ENCODE measurements at regions not wholly inside any gene's neighbourhood (a gene's known extent, or its start where the extent isn't known, plus 50 kb on each side); places are given as distances from the start of the nearest gene placed in this dataset.
"Not testable (repeated sequence)": the region's sequence is repeated elsewhere in the genome, so short reads cannot be mapped to it uniquely, and the experiment has no call there.

DNA sequence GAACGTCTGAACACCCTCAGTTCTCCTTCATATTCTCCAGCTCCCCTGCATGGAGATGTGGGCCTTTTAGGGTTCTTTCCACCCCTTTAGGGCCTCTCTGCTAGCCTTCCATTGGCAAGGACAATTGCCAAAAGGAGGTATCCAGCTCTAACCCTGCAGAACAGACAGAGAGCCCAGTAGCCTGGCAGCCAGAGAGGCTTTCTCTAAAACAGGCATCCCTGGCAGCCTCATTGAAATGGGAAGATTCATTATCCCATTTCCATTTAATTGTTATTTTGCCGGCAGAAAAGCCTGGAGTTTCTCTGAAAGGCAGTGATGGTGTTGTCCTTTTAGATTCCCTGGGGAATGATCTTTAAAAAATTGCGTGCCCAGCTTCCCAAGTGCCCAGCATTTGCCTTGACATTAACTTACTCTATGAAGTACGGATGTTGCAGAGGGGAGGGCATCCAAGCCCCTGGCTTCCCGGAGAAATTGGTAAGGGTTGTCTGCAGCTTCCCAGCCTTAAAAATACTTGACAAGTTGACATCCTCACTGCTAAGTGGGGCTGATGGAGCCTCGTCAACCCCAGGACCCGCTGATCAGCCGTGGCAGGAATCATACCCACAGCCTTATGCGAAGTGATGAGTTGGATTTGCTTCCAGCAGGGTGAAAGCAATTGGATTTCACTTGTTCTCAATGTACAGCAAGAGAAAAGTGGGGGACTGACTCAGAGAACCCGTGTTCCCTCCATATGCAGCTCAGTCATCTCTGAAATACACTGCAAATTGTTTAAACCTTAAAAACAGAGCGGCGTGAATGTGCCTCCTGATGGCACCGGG is 244.1 kb downstream of the CRLF2 start:
- no peaks in the 10 kb centered on the region for H3K4me1 ChIP-seq (ENCODE audit: insufficient read depth, low read length)
- no peaks in the 10 kb centered on the region for H3K9me3 ChIP-seq (ENCODE audit: low read length)
- H3K4me3 ChIP-seq (ENCODE audit: low read length) = no peak overlapping the region

DNA sequence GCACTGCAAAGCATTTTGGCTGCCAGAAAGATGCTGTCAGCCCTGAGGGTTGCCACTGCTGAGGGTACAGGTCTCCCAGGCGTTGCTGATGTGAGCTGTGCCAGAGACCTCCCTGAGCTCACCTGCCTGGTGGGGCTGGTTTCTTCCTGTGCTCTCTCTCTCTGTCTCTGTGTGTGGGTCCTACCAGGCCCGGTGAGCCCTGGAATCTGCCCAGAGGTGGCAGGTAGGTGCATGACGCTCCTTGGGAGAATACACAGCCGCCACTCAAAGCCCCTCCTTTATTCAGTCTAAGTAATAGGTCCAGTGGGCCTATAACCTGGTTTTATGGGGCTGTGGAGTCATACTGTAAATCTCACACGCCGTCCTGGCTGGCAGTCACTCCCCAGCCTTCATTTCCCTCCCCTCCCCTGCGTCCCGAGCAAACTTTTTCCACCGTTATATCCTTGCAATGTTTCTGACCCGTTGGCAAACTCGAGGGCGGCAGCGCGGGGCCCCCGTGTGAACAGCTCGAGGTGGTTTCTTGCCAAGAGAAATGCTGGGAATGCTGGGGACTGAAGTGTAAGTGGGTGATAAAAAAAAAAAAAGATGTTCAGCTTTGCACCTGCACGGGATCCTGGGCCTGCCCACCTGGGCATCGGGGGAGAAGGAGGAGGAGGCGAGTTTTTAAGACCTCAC is 245.9 kb downstream of the CRLF2 start:
- no peaks in the 10 kb centered on the region for H3K9me3 ChIP-seq (ENCODE audit: low read length)
- H3K4me1 ChIP-seq (ENCODE audit: insufficient read depth, low read length) = no peaks in the 10 kb centered on the region
- H3K27me3 ChIP-seq (ENCODE audit: insufficient read depth, low read length) = peaks cover 5% of the 10 kb centered on the region
- no peak overlapping the region for H2AFZ ChIP-seq (ENCODE audit: low read depth, low read length)
- no peaks in the 10 kb centered on the region for H3K36me3 ChIP-seq (ENCODE audit: insufficient read depth, low read length)
- H3K4me3 ChIP-seq (ENCODE audit: low read length) = no peak overlapping the region

More for the DNA sequence above, 244.1 kb downstream of the CRLF2 start:
- Histone ChIP-seq H3K27me3 (ENCODE audit: insufficient read depth, low read length) (peaks cover 5% of the 10 kb centered on the region), H3K36me3 (ENCODE audit: insufficient read depth, low read length) (no peaks in the 10 kb centered on the region), H2AFZ (ENCODE audit: low read depth, low read length) (no peak overlapping the region)

DNA sequence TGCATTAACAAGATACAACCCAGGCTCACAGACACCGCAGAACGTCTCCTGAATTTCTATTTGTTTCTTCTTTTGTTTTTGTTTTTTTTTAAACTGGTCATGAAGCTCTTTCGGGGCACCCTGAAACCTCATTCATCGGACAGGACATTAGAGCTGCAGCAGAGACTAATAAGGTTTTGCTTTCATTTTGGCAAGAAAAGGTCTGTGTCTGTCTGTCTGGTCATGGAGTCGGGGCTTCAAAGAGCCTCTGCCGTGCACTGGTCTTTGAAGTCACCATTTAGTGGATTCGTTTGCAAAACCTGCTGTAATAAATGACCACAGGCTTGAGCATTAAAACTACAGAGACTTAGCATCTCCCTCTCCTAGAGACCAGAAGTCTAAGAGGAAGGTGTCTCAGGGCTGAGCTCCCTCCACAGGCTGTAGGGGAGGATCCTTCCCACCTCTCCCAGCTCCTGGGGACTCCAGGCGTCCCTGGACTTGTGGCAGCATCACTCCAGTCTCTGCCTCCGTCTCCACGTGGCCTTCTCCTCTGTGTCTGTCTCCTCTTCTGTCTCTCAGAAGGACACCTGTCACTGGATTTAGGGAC is 247.5 kb downstream of the CRLF2 start:
- no peaks in the 10 kb centered on the region for H3K9me3 ChIP-seq (ENCODE audit: low read length)
- H2AFZ ChIP-seq (ENCODE audit: low read depth, low read length) = no peak overlapping the region
- H3K4me3 ChIP-seq (ENCODE audit: low read length) = no peak overlapping the region
- H3K36me3 ChIP-seq (ENCODE audit: insufficient read depth, low read length) = no peaks in the 10 kb centered on the region
- H3K27me3 ChIP-seq (ENCODE audit: insufficient read depth, low read length) = peaks cover 9% of the 10 kb centered on the region
- H3K4me1 ChIP-seq (ENCODE audit: insufficient read depth, low read length) = no peaks in the 10 kb centered on the region

DNA sequence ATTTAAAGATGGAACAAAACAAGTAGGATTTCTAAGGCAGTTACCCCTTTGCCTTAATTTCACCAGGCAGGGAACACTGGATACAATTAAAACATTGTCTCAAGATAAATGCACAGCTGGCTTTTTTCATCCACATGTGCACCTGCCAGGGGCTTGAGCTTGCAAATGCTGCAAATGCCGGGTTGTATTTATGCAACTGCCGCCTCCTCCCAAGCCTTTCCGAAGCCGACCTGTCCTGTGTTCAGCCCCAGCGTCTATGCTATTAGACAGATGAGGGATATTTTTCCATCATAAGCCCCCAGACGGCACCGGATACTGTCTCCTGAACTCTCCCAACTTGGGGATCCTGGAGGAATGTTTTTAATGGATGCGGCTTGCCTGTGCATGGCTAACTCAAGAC is 251.6 kb downstream of the CRLF2 start:
- Histone ChIP-seq H3K36me3 (ENCODE audit: insufficient read depth, low read length) (no peaks in the 10 kb centered on the region), H3K27me3 (ENCODE audit: insufficient read depth, low read length) (peaks cover 3% of the 10 kb centered on the region), H2AFZ (ENCODE audit: low read depth, low read length) (no peak overlapping the region), H3K4me1 (ENCODE audit: insufficient read depth, low read length) (no peaks in the 10 kb centered on the region), H3K4me3 (ENCODE audit: low read length) (no peak overlapping the region), H3K9me3 (ENCODE audit: low read length) (no peaks in the 10 kb centered on the region)

DNA sequence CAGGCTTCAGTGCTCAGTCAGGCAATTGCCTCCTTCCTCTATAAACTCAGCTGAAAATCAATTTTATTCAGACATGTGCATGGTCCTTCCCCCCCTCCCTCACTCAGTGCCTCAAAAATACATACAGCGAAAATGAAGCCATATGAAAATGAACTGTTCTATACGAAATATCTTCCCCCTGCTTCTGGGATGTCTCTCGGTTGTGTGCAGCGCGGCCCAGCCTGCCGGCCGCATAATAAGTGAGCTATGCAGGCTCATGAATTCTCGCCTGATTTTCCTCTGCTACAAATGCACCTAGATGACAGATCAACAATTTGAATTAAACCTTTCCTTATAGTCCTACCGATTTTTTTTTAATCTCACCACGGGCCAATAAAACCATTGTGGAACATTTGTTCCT is 252.9 kb downstream of the CRLF2 start:
- Histone ChIP-seq H3K9me3 (ENCODE audit: low read length) (no peaks in the 10 kb centered on the region), H2AFZ (ENCODE audit: low read depth, low read length) (no peak overlapping the region), H3K27me3 (ENCODE audit: insufficient read depth, low read length) (peaks cover 3% of the 10 kb centered on the region), H3K4me3 (ENCODE audit: low read length) (no peak overlapping the region), H3K4me1 (ENCODE audit: insufficient read depth, low read length) (no peaks in the 10 kb centered on the region), H3K36me3 (ENCODE audit: insufficient read depth, low read length) (no peaks in the 10 kb centered on the region)

DNA sequence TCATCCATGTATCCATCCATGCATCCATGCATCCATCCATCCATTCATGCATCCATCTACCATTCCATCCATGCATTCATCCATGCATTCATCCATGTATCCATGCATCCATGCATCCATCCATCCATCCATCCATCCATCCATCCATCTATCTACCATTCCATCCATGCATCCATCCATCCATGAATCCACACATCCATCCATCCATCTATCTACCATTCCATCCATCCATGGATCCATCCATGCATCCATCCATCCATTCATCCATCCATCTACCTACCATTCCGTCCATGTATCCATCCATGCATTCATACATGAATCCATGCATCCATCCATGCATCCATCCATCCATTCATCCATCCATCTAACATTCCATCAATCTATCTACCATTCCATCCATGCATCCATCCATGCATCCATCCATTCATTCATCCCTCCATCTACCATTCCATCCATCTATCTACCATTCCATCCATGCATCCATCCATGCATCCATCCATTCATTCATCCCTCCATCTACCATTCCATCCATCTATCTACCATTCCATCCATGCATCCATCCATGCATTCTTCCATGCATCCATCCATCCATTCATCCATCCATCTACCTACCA is 257.2 kb downstream of the CRLF2 start:
- not testable (repeated sequence) for H2AFZ ChIP-seq (ENCODE audit: low read depth, low read length); H3K27me3 ChIP-seq (ENCODE audit: insufficient read depth, low read length); H3K4me3 ChIP-seq (ENCODE audit: low read length); H3K9me3 ChIP-seq (ENCODE audit: low read length); H3K36me3 ChIP-seq (ENCODE audit: insufficient read depth, low read length); H3K4me1 ChIP-seq (ENCODE audit: insufficient read depth, low read length)

DNA sequence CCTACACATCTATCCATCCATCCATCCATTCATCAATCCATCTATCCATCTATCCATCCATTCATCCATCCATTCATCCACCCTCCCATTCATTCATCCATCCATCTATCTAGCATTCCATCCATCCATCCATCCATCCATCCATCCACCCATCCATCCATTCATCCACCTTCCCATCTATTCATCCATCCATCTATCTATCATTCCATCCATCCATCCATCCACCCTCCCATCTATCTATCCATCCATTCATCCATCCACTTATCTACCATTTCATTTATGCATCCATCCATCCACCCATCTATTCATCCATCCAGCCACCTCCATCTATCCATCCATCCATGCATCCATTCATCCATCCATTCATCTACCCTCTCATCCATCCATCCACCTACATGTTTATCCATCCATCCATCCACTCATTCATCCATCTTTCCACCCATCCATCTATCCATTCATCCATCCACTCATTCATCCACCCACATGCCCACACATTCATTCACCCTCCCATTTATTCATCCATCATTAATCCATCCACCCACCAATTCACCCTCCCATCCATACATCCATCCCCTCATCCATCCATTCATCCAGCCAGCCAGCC is 258.5 kb downstream of the CRLF2 start:
- Histone ChIP-seq H3K4me3 (ENCODE audit: low read length) (no peak overlapping the region), H3K27me3 (ENCODE audit: insufficient read depth, low read length) (no peaks in the 10 kb centered on the region), H2AFZ (ENCODE audit: low read depth, low read length) (no peak overlapping the region), H3K9me3 (ENCODE audit: low read length) (no peaks in the 10 kb centered on the region), H3K36me3 (ENCODE audit: insufficient read depth, low read length) (no peaks in the 10 kb centered on the region), H3K4me1 (ENCODE audit: insufficient read depth, low read length) (no peaks in the 10 kb centered on the region)

DNA sequence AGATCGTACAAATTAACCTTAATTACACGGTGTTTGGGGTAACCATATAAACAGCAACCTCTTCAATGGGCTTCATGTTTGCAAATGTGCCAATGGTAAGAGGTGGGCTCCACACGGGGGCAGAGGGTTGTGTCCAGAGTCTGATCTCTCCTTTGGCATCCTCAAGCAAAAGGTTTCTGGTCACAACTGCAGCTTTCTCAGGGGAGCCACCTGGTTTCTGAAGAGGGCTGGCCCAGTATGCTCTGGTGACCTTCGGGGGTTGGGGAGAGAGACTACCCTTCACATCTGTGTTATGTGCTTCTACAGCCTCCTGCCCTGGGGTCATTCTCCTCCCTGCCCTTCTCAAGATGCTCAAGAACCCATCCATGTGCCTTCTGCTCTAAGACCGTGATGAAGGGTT is 259.6 kb downstream of the CRLF2 start:
- Histone ChIP-seq H3K36me3 (ENCODE audit: insufficient read depth, low read length) (no peaks in the 10 kb centered on the region), H3K9me3 (ENCODE audit: low read length) (no peaks in the 10 kb centered on the region), H3K4me1 (ENCODE audit: insufficient read depth, low read length) (no peaks in the 10 kb centered on the region), H3K4me3 (ENCODE audit: low read length) (no peak overlapping the region), H2AFZ (ENCODE audit: low read depth, low read length) (no peak overlapping the region), H3K27me3 (ENCODE audit: insufficient read depth, low read length) (no peaks in the 10 kb centered on the region)

DNA sequence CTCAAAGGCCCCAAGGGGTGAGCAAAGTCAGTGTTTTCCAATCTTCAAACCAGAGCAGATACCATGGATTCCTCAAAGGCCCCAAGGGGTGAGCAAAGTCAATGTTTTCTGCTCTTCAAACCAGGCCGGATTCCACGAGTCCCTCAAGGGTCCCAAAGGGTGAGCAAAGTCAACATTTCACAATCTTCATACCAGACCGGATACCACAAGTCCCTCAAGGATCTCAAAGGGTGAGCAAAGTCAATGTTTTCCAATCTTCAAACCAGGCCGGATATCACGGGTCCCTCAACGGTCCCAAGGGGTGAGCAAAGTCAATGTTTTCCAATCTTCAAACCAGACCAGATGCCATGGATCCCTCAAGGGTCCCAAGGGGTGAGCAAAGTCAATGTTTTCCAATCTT is 265.2 kb downstream of the CRLF2 start:
- not testable (repeated sequence) for H3K27me3 ChIP-seq (ENCODE audit: insufficient read depth, low read length); H3K4me3 ChIP-seq (ENCODE audit: low read length); H3K9me3 ChIP-seq (ENCODE audit: low read length); H3K4me1 ChIP-seq (ENCODE audit: insufficient read depth, low read length); H2AFZ ChIP-seq (ENCODE audit: low read depth, low read length); H3K36me3 ChIP-seq (ENCODE audit: insufficient read depth, low read length)

DNA sequence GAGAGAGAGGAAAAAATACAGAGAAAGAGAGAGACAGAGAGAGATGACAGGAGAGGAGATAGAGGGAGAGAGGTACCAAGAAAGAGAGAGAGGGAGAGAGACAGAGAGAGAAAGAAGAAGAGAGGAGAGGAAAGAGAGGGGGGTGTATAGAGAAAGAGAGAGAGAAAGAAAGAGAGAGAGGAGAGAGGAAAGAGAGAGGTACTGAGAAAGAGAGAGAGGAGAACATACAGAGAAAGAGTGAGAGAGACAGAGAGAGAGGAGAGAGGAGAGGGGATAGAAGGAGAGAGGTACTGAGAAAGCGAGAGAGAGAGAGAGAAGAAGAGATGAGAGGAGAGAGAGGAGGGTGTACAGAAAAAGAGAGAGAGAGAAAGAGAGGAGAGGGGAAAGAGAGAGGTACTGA is 269.4 kb downstream of the CRLF2 start:
- H3K36me3 ChIP-seq (ENCODE audit: insufficient read depth, low read length) = no peaks in the 10 kb centered on the region
- H3K4me1 ChIP-seq (ENCODE audit: insufficient read depth, low read length) = no peaks in the 10 kb centered on the region
- H3K9me3 ChIP-seq (ENCODE audit: low read length) = no peaks in the 10 kb centered on the region
- H3K27me3 ChIP-seq (ENCODE audit: insufficient read depth, low read length) = no peaks in the 10 kb centered on the region
- H3K4me3 ChIP-seq (ENCODE audit: low read length) = no peak overlapping the region
- H2AFZ ChIP-seq (ENCODE audit: low read depth, low read length) = no peak overlapping the region

DNA sequence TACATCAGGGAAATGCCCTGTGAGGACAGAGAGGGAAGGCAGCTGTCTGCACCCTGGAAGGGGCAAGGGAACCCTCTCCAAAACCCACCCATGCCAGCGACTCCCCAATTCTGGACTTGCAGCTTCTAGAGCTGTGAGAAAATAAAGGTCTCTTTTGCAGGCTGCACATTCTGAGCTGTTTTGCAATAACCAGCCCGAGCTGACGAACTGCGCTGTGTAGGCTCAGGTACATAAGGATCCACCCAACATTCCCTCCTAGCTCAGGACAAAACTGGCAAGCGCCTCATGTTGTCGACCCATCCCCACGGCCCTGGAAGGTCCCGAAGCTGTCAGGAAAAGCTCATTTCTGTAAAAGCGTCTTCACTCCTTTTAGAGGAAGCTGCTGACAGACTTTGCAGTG is 271.8 kb downstream of the CRLF2 start:
- Histone ChIP-seq H3K4me3 (ENCODE audit: low read length) (no peak overlapping the region), H3K4me1 (ENCODE audit: insufficient read depth, low read length) (no peaks in the 10 kb centered on the region), H3K9me3 (ENCODE audit: low read length) (no peaks in the 10 kb centered on the region), H3K27me3 (ENCODE audit: insufficient read depth, low read length) (no peaks in the 10 kb centered on the region), H3K36me3 (ENCODE audit: insufficient read depth, low read length) (no peaks in the 10 kb centered on the region), H2AFZ (ENCODE audit: low read depth, low read length) (no peak overlapping the region)

DNA sequence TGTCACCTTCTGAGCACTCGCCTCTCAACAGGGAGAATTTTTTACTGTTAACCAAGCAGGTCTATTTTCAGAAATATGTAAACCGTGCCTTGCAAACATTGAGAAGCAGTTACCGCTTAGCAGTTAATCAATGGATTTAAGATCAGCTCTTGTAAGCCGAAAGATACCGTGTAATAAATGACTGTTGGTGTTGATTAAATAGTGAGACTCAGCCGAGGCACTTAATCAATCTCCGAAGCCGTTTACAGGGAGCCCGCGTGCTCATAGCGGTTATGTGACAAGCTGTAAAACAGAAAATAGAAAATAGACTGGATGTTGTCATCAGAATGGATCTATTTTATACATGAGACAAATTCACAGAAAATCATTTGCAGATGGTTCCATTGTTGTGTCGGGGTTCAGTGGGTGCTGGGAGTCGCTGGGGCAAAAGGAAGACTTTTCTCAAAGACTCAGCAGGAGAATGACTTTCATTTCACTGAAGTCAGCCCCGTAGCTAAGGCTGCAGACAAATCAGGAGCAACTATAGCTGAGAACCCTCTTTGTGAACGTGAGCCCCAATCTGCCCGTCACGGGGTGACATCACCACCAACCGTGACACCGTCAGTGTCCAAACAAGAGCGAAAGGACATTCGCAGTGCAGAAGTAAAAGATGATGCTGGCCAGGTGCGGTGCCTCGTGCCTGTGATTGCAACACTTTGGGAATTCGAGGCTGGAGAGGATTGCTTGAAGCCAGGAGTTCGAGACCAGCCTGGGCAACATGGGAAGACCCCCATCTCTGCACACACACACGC is 275.3 kb downstream of the CRLF2 start:
- Histone ChIP-seq H3K27me3 (ENCODE audit: insufficient read depth, low read length) (no peaks in the 10 kb centered on the region), H2AFZ (ENCODE audit: low read depth, low read length) (no peak overlapping the region), H3K36me3 (ENCODE audit: insufficient read depth, low read length) (no peaks in the 10 kb centered on the region), H3K4me1 (ENCODE audit: insufficient read depth, low read length) (no peaks in the 10 kb centered on the region), H3K9me3 (ENCODE audit: low read length) (no peaks in the 10 kb centered on the region), H3K4me3 (ENCODE audit: low read length) (no peak overlapping the region)
